ENCODE measurements at regions not wholly inside any gene's neighbourhood (a gene's known extent, or its start where the extent isn't known, plus 50 kb on each side); places are given as distances from the start of the nearest gene placed in this dataset.
"Not testable (repeated sequence)": the region's sequence is repeated elsewhere in the genome, so short reads cannot be mapped to it uniquely, and the experiment has no call there.

GRCh38 chr13:108074429-108074828, 140.9 kb downstream of the LIG4 start:
- not testable (repeated sequence) for DNase-seq

GRCh38 chr13:108070925-108071324, 144.4 kb downstream of the LIG4 start:
- no peak for DNase-seq

GRCh38 chr13:108070491-108070890, 144.8 kb downstream of the LIG4 start:
- DNase-seq: no peak

GRCh38 chr13:108069521-108070210, 145.7 kb downstream of the LIG4 start:
- DNase-seq: no peak

- DNase-seq: not testable (repeated sequence)
Observed at GRCh38 chr13:108064372-108064771, 151.0 kb downstream of the LIG4 start.

GRCh38 chr13:108060111-108060510, 155.2 kb downstream of the LIG4 start:
- no peak for DNase-seq

GRCh38 chr13:108056278-108056677, 159.1 kb downstream of the LIG4 start:
- DNase-seq: no peak

- DNase-seq: no peak
Observed at GRCh38 chr13:108049211-108049610, 166.1 kb downstream of the LIG4 start.

GRCh38 chr13:108044954-108045353, 170.4 kb downstream of the LIG4 start:
- no peak for DNase-seq

GRCh38 chr13:108042866-108043265, 172.5 kb downstream of the LIG4 start:
- DNase-seq: not testable (repeated sequence)

GRCh38 chr13:108037348-108037747, 178.0 kb downstream of the LIG4 start:
- no peak for DNase-seq

GRCh38 chr13:108036411-108036932, 178.9 kb downstream of the LIG4 start:
- no peak for DNase-seq

GRCh38 chr13:108034909-108035410, 180.4 kb downstream of the LIG4 start:
- DNase-seq: no peak

- DNase-seq: no peak
Observed at GRCh38 chr13:108033800-108034707, 181.3 kb downstream of the LIG4 start.

GRCh38 chr13:108031865-108032264, 183.5 kb downstream of the LIG4 start:
- no peak for DNase-seq

- no peak for DNase-seq
Observed at GRCh38 chr13:108030769-108031168, 184.6 kb downstream of the LIG4 start.

GRCh38 chr13:108026680-108027410, 188.5 kb downstream of the LIG4 start:
- DNase-seq: no peak

- no peak for DNase-seq
Observed at GRCh38 chr13:108020027-108020426, 195.3 kb downstream of the LIG4 start.

- DNase-seq: no peak
Observed at GRCh38 chr13:108018371-108018870, 196.9 kb downstream of the LIG4 start.

GRCh38 chr13:108006619-108007018, 208.7 kb downstream of the LIG4 start:
- DNase-seq: no peak

- DNase-seq: no peak
Observed at GRCh38 chr13:108005231-108005630, 210.1 kb downstream of the LIG4 start.

GRCh38 chr13:108003626-108004025, 211.7 kb downstream of the LIG4 start:
- DNase-seq: no peak

- DNase-seq: no peak
Observed at GRCh38 chr13:108000998-108001397, 214.3 kb downstream of the LIG4 start.

Data from cerebellar nuclear complex (tissue), 1 donor.